Tibial nerve (tissue), 4 donors: ENCODE measurements at regions not wholly inside any gene's neighbourhood (a gene's known extent, or its start where the extent isn't known, plus 50 kb on each side); places are given as distances from the start of the nearest gene placed in this dataset.

Experiments
- DNase-seq, 2 donors: peaks; one replicate each; pipeline ENCODE4 v3.0.0-alpha.2; 2019; ENCODE audit warnings: low spot score in 2 of 2
- H3K27ac ChIP-seq, 4 donors: fragments of 200-600 bp; sonication (generic) in 3 of 4; one replicate each; pipeline ENCODE4 v1.5.1; 2017 to 2019; ENCODE audit warnings: mild to moderate bottlenecking in 1 of 4
- H3K27me3 ChIP-seq, 2 donors: fragments of 200-600 bp; sonication (generic) in 1 of 2; one replicate each; pipeline versions ENCODE4 v1.5.1 to v1.6.0; 2017 to 2019
- H3K36me3 ChIP-seq, 3 donors: fragments of 200-600 bp; sonication (generic); one replicate each; pipeline ENCODE4 v1.5.1; 2018 to 2019
- H3K4me1 ChIP-seq, 4 donors: fragments of 200-600 bp; sonication (generic) in 3 of 4; one replicate each; pipeline ENCODE4 v1.5.1; 2017 to 2019
- H3K4me3 ChIP-seq, 4 donors: fragments of 200-600 bp; sonication (generic) in 3 of 4; one replicate each; pipeline ENCODE4 v1.5.1; 2017 to 2019; ENCODE audit warnings: mild to moderate bottlenecking in 1 of 4, moderate library complexity in 1 of 4
- H3K9me3 ChIP-seq, 4 donors: fragments of 200-600 bp; sonication (generic) in 3 of 4; one replicate each; pipeline ENCODE4 v1.5.1; 2017 to 2019
- CTCF ChIP-seq, 5 experiments: fragments of 200-600 bp in 3 of 5; fragments of 450-650 bp in 2 of 5; sonication (generic) in 3 of 5; IDR thresholded peaks; one replicate each; pipeline ENCODE4 v1.5.1; 2016 to 2019; ENCODE audit warnings: antibody characterized with exemption in 5 of 5, mild to moderate bottlenecking in 3 of 5, moderate library complexity in 2 of 5
- EP300 ChIP-seq, 2 donors: sonication (generic); formaldehyde crosslinking; IDR thresholded peaks; one replicate each; pipeline ENCODE4 v1.6.1; 2017; ENCODE audit warnings: antibody characterized with exemption in 2 of 2, mild to moderate bottlenecking in 1 of 2
- POLR2A ChIP-seq, 2 donors: fragments of 450-650 bp; IDR thresholded peaks; one replicate each; pipeline ENCODE4 v1.6.1; 2017; ENCODE audit warnings: antibody characterized with exemption in 2 of 2, mild to moderate bottlenecking in 2 of 2, moderate library complexity in 2 of 2
- WGBS, 2 donors: methylation state at CpG; one replicate each; pipeline ENCODE4 v1.1.5; 2018; 5-methylcytosine and 5-hydroxymethylcytosine counted together

- no peak for DNase-seq
- Histone ChIP-seq H3K4me3 (no peak overlapping the region), H3K36me3 (no peaks in the 10 kb centered on the region), H3K9me3 (no peaks in the 10 kb centered on the region), H3K27me3 (no peaks in the 10 kb centered on the region), H3K27ac (no peak overlapping the region), H3K4me1 (no peaks in the 10 kb centered on the region)
- TF ChIP-seq CTCF (IDR thresholded peaks at IDR 0.05) (no peak), EP300 (IDR thresholded peaks at IDR 0.05) (no peak), POLR2A (IDR thresholded peaks at IDR 0.05) (no peak)
- WGBS, 2 donors, result 50 to 69% methylated on average over 3 of the region's 3 CpGs
Observed at GRCh38 chr2:107685421-107685986, 141.2 kb upstream of the RGPD4 start.

- 39 to 45% methylated on average over 6 of the region's 6 CpGs for WGBS, 2 donors
- no peak for DNase-seq
Observed at GRCh38 chr2:107687073-107687472, 139.6 kb upstream of the RGPD4 start.

GRCh38 chr2:107688135-107688534 is 138.6 kb upstream of the RGPD4 start:
- Histone ChIP-seq H3K9me3 (no peaks in the 10 kb centered on the region), H3K4me3 (no peak overlapping the region), H3K27ac (no peak overlapping the region), H3K36me3 (no peaks in the 10 kb centered on the region), H3K27me3 (no peaks in the 10 kb centered on the region), H3K4me1 (no peaks in the 10 kb centered on the region)
- no peak for TF ChIP-seq CTCF (IDR thresholded peaks at IDR 0.05)
- no peak for TF ChIP-seq POLR2A (IDR thresholded peaks at IDR 0.05)
- no peak for TF ChIP-seq EP300 (IDR thresholded peaks at IDR 0.05)
- no peak for DNase-seq
- WGBS, 2 donors, result 87 to 91% methylated on average over 5 of the region's 5 CpGs

More at GRCh38 chr2:107687073-107687472, 139.6 kb upstream of the RGPD4 start:
- Histone ChIP-seq H3K9me3 (no peaks in the 10 kb centered on the region), H3K4me3 (no peak overlapping the region), H3K36me3 (no peaks in the 10 kb centered on the region), H3K27me3 (no peaks in the 10 kb centered on the region), H3K27ac (no peak overlapping the region), H3K4me1 (no peaks in the 10 kb centered on the region)
- no peak for TF ChIP-seq POLR2A (IDR thresholded peaks at IDR 0.05)
- no peak for TF ChIP-seq CTCF (IDR thresholded peaks at IDR 0.05)
- no peak for TF ChIP-seq EP300 (IDR thresholded peaks at IDR 0.05)

GRCh38 chr2:107693604-107694003 is 133.1 kb upstream of the RGPD4 start:
- H3K27ac ChIP-seq, result no peak overlapping the region
- H3K27me3 ChIP-seq, result no peaks in the 10 kb centered on the region
- H3K4me3 ChIP-seq, result no peak overlapping the region
- TF ChIP-seq EP300 (IDR thresholded peaks at IDR 0.05), result no peak
- TF ChIP-seq POLR2A (IDR thresholded peaks at IDR 0.05), result no peak
- TF ChIP-seq CTCF (IDR thresholded peaks at IDR 0.05), result no peak
- H3K9me3 ChIP-seq, result no peaks in the 10 kb centered on the region
- H3K4me1 ChIP-seq, result no peaks in the 10 kb centered on the region
- no peaks in the 10 kb centered on the region for H3K36me3 ChIP-seq
- 58 to 60% methylated on average over 3 of the region's 3 CpGs for WGBS, 2 donors
- DNase-seq, result no peak

- Histone ChIP-seq H3K27ac (no peak overlapping the region), H3K27me3 (no peaks in the 10 kb centered on the region), H3K4me1 (no peaks in the 10 kb centered on the region), H3K4me3 (no peak overlapping the region), H3K36me3 (no peaks in the 10 kb centered on the region), H3K9me3 (peaks cover 0 to 3% (median 0%) of the 10 kb centered on the region in 4 donors)
- TF ChIP-seq POLR2A (IDR thresholded peaks at IDR 0.05) (no peak), EP300 (IDR thresholded peaks at IDR 0.05) (no peak), CTCF (IDR thresholded peaks at IDR 0.05) (no peak)
- DNase-seq, result no peak
- 93 to 97% methylated on average over 5 of the region's 5 CpGs for whole genome bisulfite sequencing, 2 donors
Observed at GRCh38 chr2:107694667-107695066, 132.0 kb upstream of the RGPD4 start.
